ENCODE measurements at regions not wholly inside any gene's neighbourhood (a gene's known extent, or its start where the extent isn't known, plus 50 kb on each side); places are given as distances from the start of the nearest gene placed in this dataset.

GRCh38 chr11:45045683-45046471 lies 95.2 kb upstream of the TP53I11 start:
- DNase-seq: peak in 1 of 5 donors; percentile 29
- H3K4me3 ChIP-seq: no peak overlapping the region
- 66 to 72% (median 66%) methylated on average over 19 of the region's 19 CpGs for WGBS, 3 donors
- TF ChIP-seq EP300 (IDR thresholded peaks at IDR 0.05): no peak
- TF ChIP-seq CTCF (IDR thresholded peaks at IDR 0.05): no peak
- no peak for TF ChIP-seq POLR2A (IDR thresholded peaks at IDR 0.05)
- no peaks in the 10 kb centered on the region for H3K36me3 ChIP-seq
- intact Hi-C loops (cut with DNase I): no loop called here
- no peak overlapping the region for H3K27ac ChIP-seq
- no peaks in the 10 kb centered on the region for H3K4me1 ChIP-seq (ENCODE audit: insufficient read depth)
- no peaks in the 10 kb centered on the region for H3K9me3 ChIP-seq
- H3K27me3 ChIP-seq: no peaks in the 10 kb centered on the region

- intact Hi-C loops (cut with DNase I): no loop called here
- Histone ChIP-seq H3K4me1 (ENCODE audit: insufficient read depth) (no peaks in the 10 kb centered on the region), H3K36me3 (no peaks in the 10 kb centered on the region), H3K27ac (no peak overlapping the region), H3K4me3 (no peak overlapping the region), H3K27me3 (no peaks in the 10 kb centered on the region), H3K9me3 (no peaks in the 10 kb centered on the region)
- no peak for DNase-seq
- WGBS, 3 donors: 79 to 86% (median 80%) methylated on average over 7 of the region's 7 CpGs
- TF ChIP-seq CTCF (IDR thresholded peaks at IDR 0.05): no peak
- no peak for TF ChIP-seq EP300 (IDR thresholded peaks at IDR 0.05)
- TF ChIP-seq POLR2A (IDR thresholded peaks at IDR 0.05): no peak
Measured at GRCh38 chr11:45048313-45048841, 97.7 kb upstream of the TP53I11 start.

DNA sequence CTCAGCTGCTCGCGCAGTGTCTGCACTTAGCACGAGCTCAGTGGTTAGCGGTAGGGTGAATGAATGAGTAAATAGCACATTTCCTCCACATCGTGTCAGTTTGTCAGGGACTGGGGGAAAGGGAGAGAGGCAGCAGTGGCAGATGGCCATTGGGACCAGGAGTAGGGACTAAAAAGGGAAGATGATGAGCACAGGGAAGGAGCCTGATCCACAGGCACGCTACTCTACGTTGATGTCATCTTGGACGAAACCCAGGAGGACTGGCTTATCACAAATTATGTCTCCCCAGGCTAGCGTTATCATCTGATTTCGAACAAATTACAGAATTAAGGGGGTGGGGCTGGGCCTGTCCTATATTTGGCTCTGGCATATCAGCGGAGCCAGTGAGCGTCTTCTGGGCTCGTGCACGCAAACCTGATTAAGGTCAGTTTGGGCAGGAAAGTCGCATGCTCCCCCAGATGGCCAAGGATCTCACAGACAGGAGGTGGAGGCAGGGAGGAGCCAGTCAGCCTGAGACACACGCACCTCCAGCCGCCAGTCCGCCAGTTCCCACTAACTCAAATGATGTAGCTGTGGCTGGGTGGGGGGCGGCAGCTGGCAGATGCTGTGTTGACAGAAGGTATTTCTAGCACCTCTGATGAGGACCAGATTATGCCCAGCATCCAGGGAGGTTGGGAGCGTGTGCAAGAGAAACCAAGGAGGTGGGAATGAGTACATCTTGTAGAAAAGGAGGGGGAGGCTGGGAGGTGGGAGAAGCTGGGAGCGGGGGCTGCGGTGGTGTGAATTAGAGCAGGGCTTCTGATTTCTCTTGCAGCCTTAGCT lies 97.4 kb upstream of the PRDM11 start:
- Histone ChIP-seq H3K27me3 (no peaks in the 10 kb centered on the region), H3K9me3 (no peaks in the 10 kb centered on the region), H3K36me3 (no peaks in the 10 kb centered on the region), H3K4me1 (ENCODE audit: insufficient read depth) (no peaks in the 10 kb centered on the region), H3K4me3 (no peak overlapping the region), H3K27ac (no peak overlapping the region)
- no peak for TF ChIP-seq EP300 (IDR thresholded peaks at IDR 0.05)
- no peak for TF ChIP-seq POLR2A (IDR thresholded peaks at IDR 0.05)
- TF ChIP-seq CTCF (IDR thresholded peaks at IDR 0.05): no peak
- 36 to 38% (median 37%) methylated on average over 22 of the region's 22 CpGs for WGBS, 3 donors
- intact Hi-C loops (cut with DNase I): no loop called here
- no peak for DNase-seq

- TF ChIP-seq CTCF (IDR thresholded peaks at IDR 0.05) (no peak), POLR2A (IDR thresholded peaks at IDR 0.05) (no peak), EP300 (IDR thresholded peaks at IDR 0.05) (no peak)
- H3K27me3 ChIP-seq: no peaks in the 10 kb centered on the region
- no peak overlapping the region for H3K27ac ChIP-seq
- WGBS, 3 donors: 83 to 92% (median 90%) methylated on average over 7 of the region's 7 CpGs
- no peak for DNase-seq
- H3K9me3 ChIP-seq: no peaks in the 10 kb centered on the region
- intact Hi-C loops (cut with DNase I): no loop called here
- no peaks in the 10 kb centered on the region for H3K4me1 ChIP-seq (ENCODE audit: insufficient read depth)
- no peak overlapping the region for H3K4me3 ChIP-seq
- H3K36me3 ChIP-seq: no peaks in the 10 kb centered on the region
Measured at GRCh38 chr11:45050111-45050510, 96.3 kb upstream of the PRDM11 start.

Data from ovary (tissue), 7 donors.